ENCODE measurements at regions not wholly inside any gene's neighbourhood (a gene's known extent, or its start where the extent isn't known, plus 50 kb on each side); places are given as distances from the start of the nearest gene placed in this dataset.

GRCh38 chr5:58074222-58074621, 385.7 kb downstream of the PLK2 start:
- Histone ChIP-seq H4K5ac (ENCODE audit: insufficient read length, low read depth, low read length) (no peak overlapping the region), H4K91ac (replicated peaks; ENCODE audit: insufficient read length, low read length) (no peak overlapping the region), H3K4me1 (replicated peaks in 1 of 4; ENCODE audit: control insufficient read depth in 3 of 4, insufficient read depth in 4 of 4, low read length in 3 of 4) (peaks cover 0 to 1% (median 0%) of the 10 kb centered on the region in 4 experiments; a peak in 1 of 7 replicates), H3K23ac (ENCODE audit: insufficient read length) (no peak overlapping the region), H3K18ac (ENCODE audit: extremely low read depth, low read length) (no peak overlapping the region), H4K8ac (ENCODE audit: extremely low read depth, insufficient read depth, low read length) (no peak overlapping the region), H2AK5ac (ENCODE audit: low read depth, low read length) (no peak overlapping the region), H3K27ac (ENCODE audit: low read depth, low read length) (no peak overlapping the region), H3K36me3 (ENCODE audit: control insufficient read depth in 2 of 4, insufficient read depth in 4 of 4, low read length in 3 of 4) (no peaks in the 10 kb centered on the region), H3K4ac (replicated peaks; ENCODE audit: insufficient read length, low read depth, low read length) (no peak overlapping the region), H2BK5ac (ENCODE audit: low read depth, low read length) (no peak overlapping the region), H3K56ac (replicated peaks; ENCODE audit: insufficient read length, low read depth, low read length) (no peak overlapping the region), H3K27me3 (replicated peaks in 1 of 4; ENCODE audit: control insufficient read depth in 3 of 4, extremely low read depth in 1 of 4, insufficient read depth in 3 of 4, low read length in 3 of 4) (no peaks in the 10 kb centered on the region), H3K14ac (ENCODE audit: insufficient read length) (no peak overlapping the region), H2BK15ac (ENCODE audit: low read length) (no peak overlapping the region), H4K20me1 (replicated peaks in 1 of 2; ENCODE audit: control insufficient read depth in 1 of 2, insufficient read depth in 2 of 2, low read length in 2 of 2) (no peaks in the 10 kb centered on the region), H3K23me2 (ENCODE audit: low read depth, low read length) (no peaks in the 10 kb centered on the region), H3K79me2 (ENCODE audit: control insufficient read depth in 1 of 2, insufficient read depth in 2 of 2, low read length in 2 of 2) (no peaks in the 10 kb centered on the region), H2BK12ac (ENCODE audit: low read depth, low read length) (no peak overlapping the region), H2BK120ac (replicated peaks; ENCODE audit: low read depth, low read length) (no peak overlapping the region), H3K79me1 (ENCODE audit: low read depth, low read length) (no peaks in the 10 kb centered on the region), H3K9ac (replicated peaks in 1 of 4; ENCODE audit: extremely low read depth in 1 of 4, low read depth in 3 of 4, low read length in 3 of 4) (no peak overlapping the region), H2AFZ (ENCODE audit: low read length) (no peak overlapping the region), H2BK20ac (ENCODE audit: low read length) (no peak overlapping the region), H3K9me3 (ENCODE audit: insufficient read depth in 2 of 2, low read depth in 1 of 2, low read length in 1 of 2) (no peaks in the 10 kb centered on the region), H3K4me2 (ENCODE audit: insufficient read depth in 1 of 2, low read depth in 2 of 2, low read length in 2 of 2) (no peak overlapping the region), H3K4me3 (ENCODE audit: extremely low read depth in 1 of 4, insufficient read depth in 2 of 4, low read depth in 3 of 4, low read length in 4 of 4) (no peak overlapping the region)
- no peak for TF ChIP-seq EGR1 (IDR thresholded peaks at IDR 0.05; ENCODE audit: borderline replicate concordance, low read depth, low read length)
- no peak for TF ChIP-seq RXRA (IDR thresholded peaks at IDR 0.05; ENCODE audit: insufficient read depth, low read depth, low read length)
- TF ChIP-seq FOSL1 (IDR thresholded peaks at IDR 0.05; ENCODE audit: insufficient read depth, low read depth, low read length) = no peak
- no peak for TF ChIP-seq CBX5 (IDR thresholded peaks at IDR 0.05; ENCODE audit: low read depth, low read length)
- TF ChIP-seq RNF2 (IDR thresholded peaks at IDR 0.05; ENCODE audit: borderline replicate concordance, low read depth, low read length, missing control alignments, poor library complexity, severe bottlenecking) = no peak
- no peak for TF ChIP-seq CREB1 (IDR thresholded peaks at IDR 0.05)
- TF ChIP-seq JUN (IDR thresholded peaks at IDR 0.05; ENCODE audit: low read depth, low read length) = no peak
- TF ChIP-seq PHF8 (conservative IDR thresholded peaks at IDR 0.05; ENCODE audit: low read depth, low read length) = no peak
- TF ChIP-seq TEAD4 (IDR thresholded peaks at IDR 0.05; ENCODE audit: low read depth, low read length) = no peak
- ChIA-PET CTCF (ENCODE audit: partially characterized antibody) (interaction anchor here (0.6 to 1.3 kb wide), 4 partner anchors 9 to 187 kb away, joined by 3 read pairs; no protein-coding TSS in a partner anchor), POLR2A (ENCODE audit: partially characterized antibody) (no interaction called here)
- FAIRE-seq (no peak), DNase-seq (ENCODE audit: low read depth in 1 of 2, low spot score in 2 of 2) (no peak)
- 94% methylated on average over 4 of the region's 4 CpGs; no CpG with 5 or more reads in 1 of the 2 experiments for WGBS, 2 experiments (ENCODE audit: extremely low coverage in 1 of 2, insufficient coverage in 1 of 2, insufficient read length in 1 of 2, insufficient replicate concordance in 2 of 2, low coverage in 1 of 2, low lambda C conversion rate in 2 of 2, missing lambda C conversion rate in 1 of 2)

Measured in H1 (cell line).